MG63 (cell line): ENCODE measurements at regions not wholly inside any gene's neighbourhood (a gene's known extent, or its start where the extent isn't known, plus 50 kb on each side); places are given as distances from the start of the nearest gene placed in this dataset.

ENCODE experiments used
- DNase-seq: peaks from one replicate; pipeline ENCODE4 v3.0.0-alpha.2; 2020
- H3K27me3 ChIP-seq: fragments of 250-450 bp; sonication (Bioruptor Pico); 2 replicates; pipeline ENCODE4 v1.5.1; 2020; ENCODE audit warnings: mild to moderate bottlenecking, moderate library complexity
- H3K36me3 ChIP-seq: fragments of 250-450 bp; sonication (Bioruptor Pico); 2 replicates; pipeline ENCODE4 v1.5.1; 2020; ENCODE audit warnings: mild to moderate bottlenecking, moderate library complexity
- H3K4me3 ChIP-seq: fragments of 250-450 bp; sonication (Bioruptor Pico); 2 replicates; pipeline ENCODE4 v1.5.1; 2020; ENCODE audit warnings: mild to moderate bottlenecking, moderate library complexity
- H3K9me3 ChIP-seq: fragments of 250-450 bp; sonication (Bioruptor Pico); 2 replicates; pipeline ENCODE4 v1.5.1; 2020; ENCODE audit warnings: mild to moderate bottlenecking, moderate library complexity

GRCh38 chr4:13316354-13316753 lies 167.8 kb downstream of the RAB28 start:
- no peaks in the 10 kb centered on the region for H3K27me3 ChIP-seq
- H3K9me3 ChIP-seq: no peaks in the 10 kb centered on the region
- DNase-seq: no peak
- no peaks in the 10 kb centered on the region for H3K36me3 ChIP-seq
- H3K4me3 ChIP-seq: no peak overlapping the region

- H3K27me3 ChIP-seq: no peaks in the 10 kb centered on the region
Observed at GRCh38 chr4:13313856-13314255, 170.3 kb downstream of the RAB28 start.

GRCh38 chr4:13312264-13312663 lies 171.9 kb downstream of the RAB28 start:
- no peaks in the 10 kb centered on the region for H3K36me3 ChIP-seq
- no peaks in the 10 kb centered on the region for H3K9me3 ChIP-seq
- H3K27me3 ChIP-seq: no peaks in the 10 kb centered on the region
- DNase-seq: no peak
- no peak overlapping the region for H3K4me3 ChIP-seq

More at GRCh38 chr4:13313856-13314255, 170.3 kb downstream of the RAB28 start:
- H3K9me3 ChIP-seq: no peaks in the 10 kb centered on the region
- DNase-seq: no peak
- no peak overlapping the region for H3K4me3 ChIP-seq
- no peaks in the 10 kb centered on the region for H3K36me3 ChIP-seq

- Histone ChIP-seq H3K36me3 (no peaks in the 10 kb centered on the region), H3K9me3 (no peaks in the 10 kb centered on the region), H3K4me3 (no peak overlapping the region), H3K27me3 (no peaks in the 10 kb centered on the region)
- DNase-seq: no peak
Observed at GRCh38 chr4:13309751-13310150, 174.4 kb downstream of the RAB28 start.

- H3K9me3 ChIP-seq: no peaks in the 10 kb centered on the region
- H3K27me3 ChIP-seq: no peaks in the 10 kb centered on the region
- H3K4me3 ChIP-seq: no peak overlapping the region
- DNase-seq: no peak
- no peaks in the 10 kb centered on the region for H3K36me3 ChIP-seq
Observed at GRCh38 chr4:13306356-13306755, 177.8 kb downstream of the RAB28 start.

- no peaks in the 10 kb centered on the region for H3K36me3 ChIP-seq
- no peaks in the 10 kb centered on the region for H3K27me3 ChIP-seq
- no peak overlapping the region for H3K4me3 ChIP-seq
- DNase-seq: no peak
- no peaks in the 10 kb centered on the region for H3K9me3 ChIP-seq
Observed at GRCh38 chr4:13302876-13303275, 181.3 kb downstream of the RAB28 start.

GRCh38 chr4:13299343-13299742 lies 184.8 kb downstream of the RAB28 start:
- no peak overlapping the region for H3K4me3 ChIP-seq
- H3K9me3 ChIP-seq: no peaks in the 10 kb centered on the region
- H3K36me3 ChIP-seq: no peaks in the 10 kb centered on the region
- no peaks in the 10 kb centered on the region for H3K27me3 ChIP-seq
- DNase-seq: no peak

GRCh38 chr4:13298655-13299054 lies 185.5 kb downstream of the RAB28 start:
- Histone ChIP-seq H3K4me3 (no peak overlapping the region), H3K36me3 (no peaks in the 10 kb centered on the region), H3K9me3 (no peaks in the 10 kb centered on the region), H3K27me3 (no peaks in the 10 kb centered on the region)
- DNase-seq: no peak

GRCh38 chr4:13296986-13297385 lies 187.2 kb downstream of the RAB28 start:
- H3K4me3 ChIP-seq: no peak overlapping the region
- no peak for DNase-seq

GRCh38 chr4:13294961-13295605 lies 189.1 kb downstream of the RAB28 start:
- H3K36me3 ChIP-seq: no peaks in the 10 kb centered on the region
- H3K9me3 ChIP-seq: no peaks in the 10 kb centered on the region
- H3K4me3 ChIP-seq: no peak overlapping the region
- no peak for DNase-seq
- no peaks in the 10 kb centered on the region for H3K27me3 ChIP-seq

More at GRCh38 chr4:13296986-13297385, 187.2 kb downstream of the RAB28 start:
- Histone ChIP-seq H3K36me3 (no peaks in the 10 kb centered on the region), H3K9me3 (no peaks in the 10 kb centered on the region), H3K27me3 (no peaks in the 10 kb centered on the region)

GRCh38 chr4:13292372-13292771 lies 191.8 kb downstream of the RAB28 start:
- Histone ChIP-seq H3K9me3 (no peaks in the 10 kb centered on the region), H3K27me3 (no peaks in the 10 kb centered on the region), H3K36me3 (no peaks in the 10 kb centered on the region), H3K4me3 (no peak overlapping the region)
- no peak for DNase-seq

- H3K36me3 ChIP-seq: no peaks in the 10 kb centered on the region
- H3K27me3 ChIP-seq: no peaks in the 10 kb centered on the region
- no peak overlapping the region for H3K4me3 ChIP-seq
- DNase-seq: no peak
- H3K9me3 ChIP-seq: no peaks in the 10 kb centered on the region
Observed at GRCh38 chr4:13289391-13289790, 194.7 kb downstream of the RAB28 start.

GRCh38 chr4:13285336-13285735 lies 198.8 kb downstream of the RAB28 start:
- H3K27me3 ChIP-seq: no peaks in the 10 kb centered on the region
- no peaks in the 10 kb centered on the region for H3K9me3 ChIP-seq
- no peak for DNase-seq
- no peaks in the 10 kb centered on the region for H3K36me3 ChIP-seq
- no peak overlapping the region for H3K4me3 ChIP-seq

GRCh38 chr4:13284932-13285331 lies 199.2 kb downstream of the RAB28 start:
- H3K36me3 ChIP-seq: no peaks in the 10 kb centered on the region
- H3K27me3 ChIP-seq: no peaks in the 10 kb centered on the region
- no peaks in the 10 kb centered on the region for H3K9me3 ChIP-seq
- H3K4me3 ChIP-seq: no peak overlapping the region
- DNase-seq: no peak

- Histone ChIP-seq H3K27me3 (no peaks in the 10 kb centered on the region), H3K36me3 (no peaks in the 10 kb centered on the region), H3K4me3 (no peak overlapping the region), H3K9me3 (no peaks in the 10 kb centered on the region)
- no peak for DNase-seq
Observed at GRCh38 chr4:13276357-13276756, 207.8 kb downstream of the RAB28 start.

GRCh38 chr4:13268703-13269102 lies 215.4 kb downstream of the RAB28 start:
- Histone ChIP-seq H3K36me3 (no peaks in the 10 kb centered on the region), H3K9me3 (no peaks in the 10 kb centered on the region), H3K27me3 (no peaks in the 10 kb centered on the region), H3K4me3 (no peak overlapping the region)
- DNase-seq: no peak

- DNase-seq: no peak
- H3K9me3 ChIP-seq: no peaks in the 10 kb centered on the region
Observed at GRCh38 chr4:13268165-13268564, 216.0 kb downstream of the RAB28 start.

GRCh38 chr4:13267091-13267490 lies 217.0 kb downstream of the RAB28 start:
- DNase-seq: no peak
- Histone ChIP-seq H3K36me3 (no peaks in the 10 kb centered on the region), H3K4me3 (no peak overlapping the region), H3K9me3 (no peaks in the 10 kb centered on the region), H3K27me3 (no peaks in the 10 kb centered on the region)

More at GRCh38 chr4:13268165-13268564, 216.0 kb downstream of the RAB28 start:
- no peak overlapping the region for H3K4me3 ChIP-seq
- no peaks in the 10 kb centered on the region for H3K27me3 ChIP-seq
- H3K36me3 ChIP-seq: no peaks in the 10 kb centered on the region

GRCh38 chr4:13266687-13267086 lies 217.5 kb downstream of the RAB28 start:
- DNase-seq: no peak
- H3K9me3 ChIP-seq: no peaks in the 10 kb centered on the region
- no peak overlapping the region for H3K4me3 ChIP-seq
- H3K36me3 ChIP-seq: no peaks in the 10 kb centered on the region
- no peaks in the 10 kb centered on the region for H3K27me3 ChIP-seq
